Retinal pigment epithelial cell (primary cell): ENCODE measurements at regions not wholly inside any gene's neighbourhood (a gene's known extent, or its start where the extent isn't known, plus 50 kb on each side); places are given as distances from the start of the nearest gene placed in this dataset.

ENCODE experiments used
- DNase-seq: peaks from one replicate; pipeline ENCODE4 v3.0.0-alpha.2; 2010; ENCODE audit warnings: low read depth
- H3K4me3 ChIP-seq: 2 replicates; pipeline ENCODE4 v1.5.1; 2011; ENCODE audit warnings: mild to moderate bottlenecking, low read length, control low read depth, moderate library complexity
- CTCF ChIP-seq: conservative IDR thresholded peaks from 2 replicates; pipeline ENCODE4 v1.5.1; 2011; ENCODE audit warnings: low read depth, low read length, control low read depth, inconsistent platforms

- DNase-seq: no peak
- no peak overlapping the region for H3K4me3 ChIP-seq
- TF ChIP-seq CTCF: no peak
Observed at GRCh38 chr9:104260004-104260403, 165.9 kb downstream of the SMC2 start.

- no peak for TF ChIP-seq CTCF
- DNase-seq: no peak
- H3K4me3 ChIP-seq: no peak overlapping the region
Observed at GRCh38 chr9:104263942-104264341, 169.8 kb downstream of the SMC2 start.

- no peak for TF ChIP-seq CTCF
- no peak for DNase-seq
- no peak overlapping the region for H3K4me3 ChIP-seq
Observed at GRCh38 chr9:104264431-104264830, 170.3 kb downstream of the SMC2 start.

- TF ChIP-seq CTCF: no peak
- no peak overlapping the region for H3K4me3 ChIP-seq
- DNase-seq: no peak
Observed at GRCh38 chr9:104269374-104269773, 175.3 kb downstream of the SMC2 start.

- TF ChIP-seq CTCF: no peak
- H3K4me3 ChIP-seq: no peak overlapping the region
- DNase-seq: no peak
Observed at GRCh38 chr9:104269996-104270963, 176.2 kb downstream of the SMC2 start.

GRCh38 chr9:104276709-104277245 is 182.7 kb downstream of the SMC2 start:
- no peak for TF ChIP-seq CTCF
- DNase-seq: no peak
- no peak overlapping the region for H3K4me3 ChIP-seq

- no peak for DNase-seq
- no peak overlapping the region for H3K4me3 ChIP-seq
- no peak for TF ChIP-seq CTCF
Observed at GRCh38 chr9:104278929-104279496, 184.9 kb downstream of the SMC2 start.
